GM18909 (cell line): ENCODE measurements at regions not wholly inside any gene's neighbourhood (a gene's known extent, or its start where the extent isn't known, plus 50 kb on each side); places are given as distances from the start of the nearest gene placed in this dataset.

ENCODE experiments used
- ATAC-seq: cut with Tn5 transposase; IDR thresholded peaks from one replicate; pipeline ENCODE4 v1.9.1; 2021; ENCODE audit warnings: mild to moderate bottlenecking; ENCODE audit not compliant: unreplicated experiment, poor library complexity

DNA sequence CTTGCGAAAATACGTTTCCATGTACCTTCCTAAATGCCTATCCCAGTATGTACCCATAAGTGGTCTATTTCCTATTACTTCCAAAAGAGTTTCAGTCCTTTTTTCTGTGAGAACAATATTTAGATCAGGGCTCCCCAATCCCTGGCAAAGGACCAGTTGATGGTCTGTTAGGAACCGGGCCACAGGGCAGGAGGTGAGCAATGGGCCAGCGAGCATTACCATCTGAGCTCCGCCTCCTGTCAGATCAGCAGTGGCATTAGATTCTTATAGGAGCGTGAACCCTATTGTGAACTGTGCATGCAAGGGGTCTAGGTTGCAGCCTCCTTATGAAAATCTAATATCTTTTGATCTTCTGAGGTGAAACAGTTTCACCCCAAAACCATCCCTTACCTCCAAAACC, 859.1 kb downstream of the SLITRK6 start:
- ATAC-seq, result no peak

DNA sequence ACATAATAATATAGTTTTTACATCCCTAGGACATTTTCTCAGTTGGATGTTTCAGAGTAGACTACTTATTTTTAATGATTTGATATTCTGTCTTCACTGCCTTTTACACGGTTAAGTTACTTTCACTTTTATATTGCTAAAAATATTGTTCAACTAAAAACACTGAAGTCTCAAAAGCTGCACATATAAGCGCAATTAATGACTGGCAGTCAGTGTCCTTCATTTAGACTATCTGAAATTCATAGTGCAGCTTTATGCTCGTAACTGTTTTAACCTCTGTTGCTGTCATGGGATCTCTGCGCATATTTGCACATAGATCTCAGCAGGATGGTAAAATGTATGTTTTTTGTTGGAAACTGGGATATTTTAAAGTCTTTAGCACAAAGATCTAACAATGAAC, 864.3 kb downstream of the SLITRK6 start:
- no peak for ATAC-seq

DNA sequence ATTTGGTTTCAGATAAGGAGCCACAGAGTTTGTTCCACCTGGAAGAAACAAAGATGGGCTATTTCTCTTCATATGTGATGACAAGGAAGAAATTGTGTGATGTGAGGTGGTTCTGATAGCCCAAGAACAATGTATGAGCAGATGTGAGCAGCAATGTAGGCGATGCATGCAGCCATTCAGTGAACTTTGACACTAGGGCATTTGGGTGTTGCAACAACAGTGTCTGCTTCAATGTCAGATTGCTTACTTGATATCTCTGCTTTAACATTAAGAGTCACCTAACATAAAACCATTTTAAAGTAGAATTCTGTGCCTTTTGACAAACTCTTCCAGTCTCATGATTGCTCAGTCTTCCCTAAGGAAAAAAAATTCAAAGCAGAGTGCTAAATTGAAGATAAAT, 865.4 kb downstream of the SLITRK6 start:
- ATAC-seq, result no peak

DNA sequence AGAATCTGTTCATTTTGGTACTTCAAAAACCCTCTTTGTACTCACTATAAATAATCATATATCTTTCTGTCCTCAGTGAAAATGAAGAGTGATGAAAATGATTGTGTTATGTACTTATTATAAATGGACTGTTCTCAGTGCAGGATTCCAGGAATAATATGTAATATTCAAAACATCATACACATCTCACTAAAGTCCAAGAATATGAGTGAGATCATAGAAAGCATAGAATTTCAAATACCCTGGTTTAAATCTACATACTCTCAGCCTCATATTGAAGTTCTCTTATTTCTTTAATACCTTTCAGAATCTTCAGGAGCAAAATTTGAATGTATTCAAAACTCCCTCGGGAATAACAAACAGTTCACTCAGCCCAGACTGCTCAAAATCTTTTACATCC, 868.0 kb downstream of the SLITRK6 start:
- no peak for ATAC-seq

DNA sequence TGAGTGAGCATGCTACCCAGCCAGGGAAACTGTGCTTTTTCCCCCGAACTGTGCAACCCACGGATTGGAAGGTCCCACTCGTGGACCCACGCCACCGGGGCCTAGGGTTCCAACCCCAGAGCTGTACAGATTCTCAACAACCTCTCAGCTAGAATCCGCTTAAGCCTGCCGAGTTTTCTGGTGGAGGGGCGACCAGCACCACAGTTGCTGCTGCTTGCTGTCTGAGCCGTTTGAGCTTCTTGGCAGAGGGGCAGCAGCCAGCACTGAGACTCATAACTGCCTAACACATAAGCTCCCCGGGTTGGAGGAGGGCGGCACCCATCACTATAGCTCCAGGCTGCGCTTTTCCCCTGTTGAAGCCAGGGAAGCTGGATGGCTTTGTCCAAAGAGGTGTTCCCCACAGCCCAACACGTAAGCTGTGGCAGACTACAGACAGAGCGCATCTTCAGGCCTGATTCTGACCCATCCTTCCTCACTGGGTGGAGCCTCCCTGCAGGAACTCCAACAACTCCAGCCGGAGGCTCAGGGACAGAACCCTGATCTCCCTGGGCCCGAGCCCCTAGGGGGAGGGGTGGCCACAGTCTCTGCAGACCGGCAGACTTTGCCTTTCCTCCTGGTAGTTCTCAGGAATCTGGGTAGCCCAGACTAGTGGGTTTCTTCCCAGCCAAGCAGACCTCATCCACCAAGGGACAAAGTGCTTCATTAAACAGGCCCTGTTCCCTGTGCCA, 871.6 kb downstream of the SLITRK6 start:
- no peak for ATAC-seq

DNA sequence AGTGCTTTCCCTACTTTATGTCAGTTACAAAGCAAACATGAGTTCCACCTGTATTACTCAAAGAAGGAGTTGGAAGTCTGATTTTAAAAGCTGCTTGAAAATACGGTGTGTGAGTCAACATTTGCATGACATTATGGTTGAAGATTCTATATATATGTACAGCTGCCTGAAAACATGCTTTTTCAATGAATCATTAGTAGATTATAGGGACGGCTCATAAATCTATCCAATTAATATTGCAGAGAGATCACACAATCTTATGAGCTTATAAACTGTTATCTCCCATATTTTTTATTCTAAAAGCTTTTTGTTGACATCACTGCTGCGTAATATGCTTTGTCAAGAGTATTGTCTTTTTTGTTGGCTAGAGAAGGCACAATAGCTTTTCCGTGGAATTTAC, 873.8 kb downstream of the SLITRK6 start:
- ATAC-seq, result no peak

DNA sequence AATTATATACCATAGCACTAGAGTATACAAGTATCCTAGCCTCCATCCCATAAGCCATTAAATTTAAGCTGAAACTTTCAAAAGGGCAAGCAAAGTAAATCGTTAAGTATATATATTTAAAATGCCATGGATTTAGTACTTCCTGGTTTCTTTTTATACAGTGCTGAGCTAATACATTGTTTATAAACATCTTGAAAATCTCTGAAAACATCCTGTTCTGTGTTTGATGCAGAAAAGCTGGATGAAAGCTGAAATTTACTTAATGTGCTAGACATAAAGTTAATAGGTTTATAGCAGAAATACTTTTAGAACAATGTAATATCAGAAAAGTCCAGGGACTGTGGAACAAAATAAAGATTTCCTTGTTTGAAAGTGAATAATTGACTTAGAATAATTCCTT, 875.4 kb downstream of the SLITRK6 start:
- ATAC-seq, result no peak

DNA sequence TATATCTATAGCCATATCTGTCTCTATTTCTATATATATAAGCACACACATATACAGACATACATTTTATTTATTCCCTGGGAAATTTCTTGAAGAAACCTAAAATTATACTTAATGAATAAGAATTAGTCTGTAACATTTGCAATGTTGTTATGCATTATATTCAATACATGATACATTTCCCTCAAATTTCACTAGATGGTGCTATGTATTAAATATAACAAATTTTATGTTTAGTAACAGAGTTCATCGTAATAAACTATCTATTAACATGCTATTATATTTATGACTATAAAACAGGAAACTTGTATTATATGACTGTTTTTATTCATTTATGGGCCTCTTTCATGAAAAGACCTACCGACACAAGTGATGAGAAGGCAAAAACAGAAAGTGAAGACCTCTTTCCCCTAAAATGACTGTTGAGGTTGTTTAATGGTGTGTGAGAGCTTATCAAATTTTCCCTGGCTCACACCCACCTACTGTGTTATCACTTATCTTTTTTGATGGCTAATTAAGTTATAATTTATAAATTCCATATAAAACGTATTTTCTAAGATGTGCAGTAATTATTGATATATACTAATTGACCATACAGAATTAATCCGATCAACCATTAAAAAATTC, 881.9 kb downstream of the SLITRK6 start:
- no peak for ATAC-seq

DNA sequence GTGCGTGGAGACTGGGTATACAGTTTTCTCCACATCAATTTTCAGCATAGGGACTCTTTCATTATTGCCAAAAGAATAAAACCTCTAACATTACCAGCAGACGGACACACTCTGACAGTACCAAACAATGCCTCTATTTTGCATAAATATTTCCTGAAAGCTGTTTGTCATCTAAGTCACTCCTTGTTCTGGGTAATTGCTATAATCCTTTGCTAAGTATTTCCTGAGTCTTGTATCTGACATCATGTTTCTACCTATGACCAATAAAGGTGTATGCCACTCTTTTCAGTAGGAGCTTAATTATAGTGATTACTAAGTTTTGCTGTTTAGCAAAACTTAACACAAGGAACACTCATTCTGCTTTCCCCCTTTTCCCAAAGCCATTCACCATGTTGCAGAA, 886.5 kb downstream of the SLITRK6 start:
- ATAC-seq, result no peak

DNA sequence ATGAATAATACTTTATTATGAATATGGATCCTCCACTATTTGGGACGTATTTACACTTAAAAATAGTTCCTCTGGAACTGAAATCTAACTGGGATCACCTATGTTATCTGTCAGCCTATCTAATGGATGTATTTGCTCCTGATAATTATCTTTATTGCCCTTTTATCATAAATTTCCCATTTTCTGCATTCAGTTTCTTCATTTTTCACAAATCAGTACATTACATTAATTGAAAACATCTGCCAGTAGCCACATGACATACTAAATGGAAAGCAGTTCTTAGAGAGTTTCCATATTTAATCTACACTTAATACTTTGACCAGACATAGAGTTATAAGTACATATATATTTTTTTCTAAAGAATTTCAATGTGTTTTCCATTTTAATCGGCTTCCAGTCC, 888.8 kb downstream of the SLITRK6 start:
- no peak for ATAC-seq

DNA sequence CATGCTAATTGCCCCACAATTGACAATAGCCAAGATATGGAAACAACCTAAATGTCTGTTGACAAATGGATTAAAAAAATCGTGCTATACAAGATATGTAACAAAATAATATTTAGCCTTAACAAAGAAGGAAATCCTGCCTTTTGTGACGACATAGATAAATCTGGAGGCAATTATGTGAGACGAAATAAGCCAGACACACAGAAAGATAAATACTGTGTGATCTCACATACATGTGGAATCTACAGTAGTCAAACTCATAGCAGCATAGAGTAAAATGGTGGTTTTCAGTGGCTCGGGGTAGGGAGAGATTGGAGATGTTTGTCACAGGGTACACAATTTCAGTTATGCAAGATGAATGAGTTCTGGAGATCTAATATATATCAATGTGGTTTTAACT, 895.8 kb downstream of the SLITRK6 start:
- ATAC-seq, result no peak

DNA sequence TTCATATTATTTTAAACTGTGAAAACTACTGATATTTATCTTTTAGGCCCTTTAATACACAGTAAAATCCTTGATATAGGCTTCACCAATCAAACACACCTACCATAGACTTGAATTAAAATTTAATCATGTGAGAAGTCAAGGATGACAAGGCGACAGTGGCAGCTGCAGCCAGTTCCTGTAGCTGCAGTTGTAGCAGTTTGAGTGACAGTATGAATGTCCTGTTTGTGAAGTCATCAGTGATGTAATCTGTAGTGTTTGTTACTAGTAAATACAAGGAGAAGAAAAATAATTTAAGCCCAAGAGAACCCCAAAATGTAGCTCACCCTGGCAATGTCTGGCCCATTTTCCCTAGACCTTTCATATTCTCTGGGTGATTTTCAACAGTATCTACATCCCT, 897.0 kb downstream of the SLITRK6 start:
- ATAC-seq, result no peak

DNA sequence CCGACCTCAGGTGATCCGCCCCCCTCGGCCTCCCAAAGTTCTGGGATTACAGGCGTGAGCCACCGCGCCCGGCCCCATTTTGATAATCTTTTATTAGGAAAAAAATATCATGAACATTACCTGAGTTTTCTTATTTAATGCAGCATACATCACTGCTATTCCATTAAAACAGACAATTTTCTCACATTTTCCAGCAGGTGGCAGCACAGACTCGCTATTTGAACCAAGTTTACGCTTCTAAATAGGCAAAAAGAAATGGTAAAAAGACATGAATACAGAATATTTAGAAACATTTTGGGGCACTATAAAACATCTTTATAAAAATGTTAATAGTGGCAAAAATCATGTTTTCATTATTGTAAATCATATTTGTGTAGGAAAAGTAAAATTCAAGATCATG, 903.1 kb downstream of the SLITRK6 start:
- peak; percentile 65 for ATAC-seq

DNA sequence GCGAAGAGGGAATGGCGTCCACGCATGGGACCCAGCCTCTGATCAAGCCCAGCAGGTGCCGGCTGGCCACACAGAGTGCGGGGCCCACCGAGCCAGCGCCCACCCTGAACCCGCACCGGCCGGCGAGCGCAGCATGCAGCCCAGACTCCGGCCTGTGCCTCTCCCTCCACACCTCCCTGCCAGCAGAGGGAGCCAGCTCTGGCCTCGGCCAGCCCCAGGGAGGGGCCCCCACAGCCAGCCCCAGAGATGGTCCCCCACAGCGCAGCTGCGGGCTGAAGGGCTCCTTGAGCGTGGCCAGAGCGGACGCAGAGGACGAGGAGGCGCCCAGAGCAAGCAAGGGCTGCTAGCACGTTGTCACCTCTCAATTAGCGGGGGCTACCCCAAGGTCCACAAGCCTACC, 904.5 kb downstream of the SLITRK6 start:
- no peak for ATAC-seq

DNA sequence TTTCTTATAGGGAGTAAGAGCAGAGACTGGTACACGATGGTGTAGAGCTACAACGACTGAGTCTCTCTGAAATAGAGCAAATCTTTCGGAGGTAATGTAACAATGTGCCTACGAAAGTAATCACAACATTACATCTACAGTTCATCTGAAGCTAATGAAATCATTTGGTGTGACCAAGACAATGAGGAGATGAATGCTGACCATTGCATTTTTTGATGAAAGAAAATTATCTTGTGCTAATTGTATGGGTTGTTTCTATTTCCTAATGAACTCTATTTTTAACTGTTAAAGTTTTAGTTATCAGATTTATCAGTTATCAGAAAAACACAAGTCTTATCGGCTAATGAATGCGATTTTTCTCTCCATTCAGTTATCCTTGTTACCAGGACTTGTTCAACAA, 913.4 kb downstream of the SLITRK6 start:
- no peak for ATAC-seq

DNA sequence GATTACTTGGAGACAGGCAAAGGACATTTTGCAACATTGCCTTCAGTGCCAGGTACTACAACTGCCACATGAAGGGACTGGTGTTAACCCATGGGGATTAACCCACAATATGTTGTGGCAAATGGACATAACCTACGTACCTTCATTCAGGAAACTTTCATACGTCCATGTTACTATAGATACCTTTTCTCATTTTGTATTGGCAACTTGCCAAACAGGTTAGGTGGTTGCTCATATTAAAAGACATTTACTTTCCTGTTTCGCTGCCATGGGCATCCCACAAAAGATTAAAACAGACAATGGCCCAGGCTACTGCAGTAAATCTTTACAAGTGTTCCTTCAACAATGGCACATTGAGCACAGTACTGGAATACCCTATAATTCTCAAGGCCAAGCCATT, 925.3 kb downstream of the SLITRK6 start:
- ATAC-seq, result no peak

DNA sequence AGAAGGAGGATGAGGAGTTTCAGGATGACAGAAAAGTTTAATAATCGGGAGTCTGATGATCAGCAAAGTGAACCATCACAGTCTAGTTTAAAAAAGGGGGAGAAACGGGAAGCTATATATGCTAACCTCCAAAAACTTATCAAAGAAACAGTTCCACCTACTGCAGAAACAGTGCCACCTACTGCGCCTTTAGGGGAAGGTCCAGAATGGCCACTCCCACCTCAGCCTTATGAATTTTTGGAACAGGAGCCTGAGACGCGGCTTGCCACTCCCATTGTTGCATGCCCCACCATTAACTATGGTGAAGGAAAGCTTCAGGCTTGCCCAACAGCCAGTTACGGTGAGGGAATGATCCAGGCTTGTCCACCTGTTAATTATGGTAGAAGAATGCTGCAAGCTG, 929.0 kb downstream of the SLITRK6 start:
- no peak for ATAC-seq

DNA sequence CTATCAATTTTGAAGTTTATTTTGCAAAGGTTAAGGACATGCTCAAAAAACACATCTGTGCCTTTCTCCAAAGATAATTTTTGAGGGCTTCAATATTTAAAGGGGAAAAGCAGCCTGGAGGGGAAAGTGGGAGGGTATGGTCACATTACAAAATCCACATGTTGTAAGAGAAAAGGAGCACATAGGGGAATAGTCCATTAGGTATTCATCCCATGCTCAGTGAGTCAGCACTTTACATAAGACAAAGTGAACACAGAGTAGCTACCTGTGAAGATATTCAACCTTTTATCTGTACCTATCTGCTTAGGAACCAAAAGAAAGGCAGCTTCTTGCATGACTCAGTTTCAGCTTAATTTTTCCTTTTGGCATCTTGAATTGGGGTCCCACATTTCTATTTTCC, 932.0 kb downstream of the SLITRK6 start:
- no peak for ATAC-seq

DNA sequence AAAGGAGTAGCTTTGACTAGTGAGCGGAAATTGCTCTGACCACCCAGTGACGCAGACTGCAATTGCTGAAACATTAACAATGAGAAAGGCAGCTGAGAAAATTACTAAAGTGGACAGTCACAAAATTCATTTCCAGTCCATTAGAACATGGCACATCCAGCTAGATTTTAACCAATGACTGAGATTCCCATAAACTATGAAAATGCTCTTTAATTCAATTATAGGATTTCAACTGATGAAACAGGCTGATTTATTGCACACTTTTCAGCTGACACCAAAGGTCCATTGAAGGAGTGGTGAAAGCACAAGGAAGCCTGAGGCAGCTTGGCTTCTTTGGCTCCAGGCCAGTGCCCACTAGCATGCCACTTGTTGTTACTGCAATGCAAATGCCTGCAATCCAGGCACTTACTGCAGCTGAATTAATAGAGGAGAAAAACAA, 933.4 kb downstream of the SLITRK6 start:
- ATAC-seq, result no peak

DNA sequence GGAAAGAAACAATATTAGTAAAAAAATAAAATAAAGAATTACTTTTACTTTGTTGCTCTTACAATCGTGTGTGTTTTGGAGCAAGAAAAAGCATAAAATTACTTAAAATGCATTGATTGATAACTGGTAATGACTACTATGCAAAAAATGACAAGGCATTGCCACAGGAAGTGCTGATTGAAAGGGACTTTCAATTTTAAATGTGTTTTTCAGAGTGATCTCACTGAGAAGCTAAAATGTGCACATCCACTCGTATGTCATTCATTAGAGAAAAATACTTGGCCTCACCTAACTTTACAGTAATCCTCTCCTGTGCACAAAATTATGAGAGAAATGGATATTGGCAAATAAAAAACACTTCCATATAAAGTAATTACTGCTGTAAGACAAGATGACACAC, 934.9 kb downstream of the SLITRK6 start:
- ATAC-seq, result no peak

DNA sequence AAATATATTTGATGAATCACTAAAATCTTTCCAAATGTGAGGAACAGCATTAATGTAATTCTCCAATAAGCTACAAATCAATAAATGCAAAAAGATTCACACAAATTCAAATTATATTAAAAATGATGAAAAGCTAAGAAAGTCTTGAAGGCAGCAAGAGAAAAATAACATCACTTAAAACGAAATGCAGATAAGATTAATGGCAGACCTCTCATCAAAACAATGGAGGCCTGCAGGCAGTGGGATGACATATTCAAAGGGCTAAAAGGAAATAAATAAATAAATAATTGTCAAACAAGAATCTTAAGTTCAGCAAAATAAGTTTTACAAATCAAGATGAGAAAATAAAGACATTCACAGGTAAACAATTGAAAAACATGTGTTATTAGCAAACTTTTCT, 952.1 kb downstream of the SLITRK6 start:
- ATAC-seq, result no peak

DNA sequence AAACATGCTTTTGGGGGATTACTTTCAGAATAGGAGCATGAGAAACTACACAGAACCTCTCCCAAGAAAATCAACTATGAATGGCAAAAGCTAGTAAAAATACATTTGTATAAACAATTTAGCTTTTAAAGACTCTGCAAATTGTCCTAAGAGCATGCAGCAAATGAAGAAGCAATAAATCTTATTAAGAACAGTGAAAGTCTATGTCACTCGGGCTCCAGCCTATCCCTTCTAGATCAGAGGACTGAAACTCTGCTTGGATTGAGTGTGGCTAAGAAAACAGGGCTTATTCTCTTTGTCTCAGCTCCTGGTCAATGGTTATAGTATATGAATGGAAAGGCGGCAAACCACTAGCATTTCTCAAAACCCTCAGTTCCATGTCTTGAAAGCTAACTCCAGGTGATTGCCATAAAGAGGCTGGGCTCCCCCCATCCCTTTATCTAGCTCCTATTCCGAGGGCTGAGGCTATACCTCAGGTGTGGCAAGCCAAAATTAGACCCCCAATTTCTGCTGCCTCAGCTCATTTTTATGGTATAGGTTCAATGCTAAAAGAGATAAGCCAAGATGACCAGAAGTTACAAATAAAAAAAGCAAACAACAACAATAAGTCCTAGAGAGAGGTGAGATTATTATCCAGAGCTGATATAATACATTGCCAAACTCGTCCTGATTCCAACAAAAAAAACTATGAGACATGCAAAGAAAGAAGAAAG, 953.2 kb downstream of the SLITRK6 start:
- ATAC-seq, result no peak
